ENCODE measurements at regions not wholly inside any gene's neighbourhood (a gene's known extent, or its start where the extent isn't known, plus 50 kb on each side); places are given as distances from the start of the nearest gene placed in this dataset.

DNA sequence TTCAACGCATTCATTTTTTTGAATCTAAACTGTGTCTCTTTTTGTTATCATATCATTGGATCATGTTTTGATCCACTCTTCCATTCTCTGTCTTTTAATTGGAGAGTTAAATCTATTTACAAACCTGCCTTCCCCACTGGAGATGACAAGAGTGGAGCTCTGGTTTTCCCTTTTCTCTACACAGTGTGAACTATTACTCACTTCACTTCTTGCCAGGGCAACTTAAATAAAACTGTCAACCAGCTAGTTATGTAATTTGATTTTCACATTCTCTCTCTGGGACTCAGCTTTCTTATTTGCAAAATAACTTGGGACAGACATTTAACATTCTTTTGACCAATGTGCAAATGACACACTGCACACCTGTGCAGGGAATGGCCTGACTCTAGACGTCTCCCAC, 230.8 kb upstream of the CST7 start:
- no peak for DNase-seq

DNA sequence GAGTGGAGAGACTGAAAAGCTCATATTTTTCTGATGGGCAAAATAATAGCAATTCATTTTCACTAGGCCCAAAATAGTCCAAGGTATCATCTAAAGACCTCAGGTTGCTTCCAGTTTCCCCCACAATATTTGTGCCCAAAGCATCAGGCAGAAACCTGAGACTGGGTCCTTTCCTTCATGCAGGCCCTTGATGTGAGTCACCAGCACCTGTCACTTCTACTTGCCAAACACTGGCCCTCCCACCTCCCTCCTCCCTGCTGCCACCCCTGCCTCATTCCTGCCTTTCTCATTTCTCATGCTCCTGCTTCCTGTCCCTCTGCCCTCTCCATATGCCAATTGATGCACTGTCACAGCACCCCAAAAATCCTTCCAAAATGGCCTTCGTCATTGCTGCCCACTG, 230.4 kb upstream of the CST7 start:
- no peak for DNase-seq

DNA sequence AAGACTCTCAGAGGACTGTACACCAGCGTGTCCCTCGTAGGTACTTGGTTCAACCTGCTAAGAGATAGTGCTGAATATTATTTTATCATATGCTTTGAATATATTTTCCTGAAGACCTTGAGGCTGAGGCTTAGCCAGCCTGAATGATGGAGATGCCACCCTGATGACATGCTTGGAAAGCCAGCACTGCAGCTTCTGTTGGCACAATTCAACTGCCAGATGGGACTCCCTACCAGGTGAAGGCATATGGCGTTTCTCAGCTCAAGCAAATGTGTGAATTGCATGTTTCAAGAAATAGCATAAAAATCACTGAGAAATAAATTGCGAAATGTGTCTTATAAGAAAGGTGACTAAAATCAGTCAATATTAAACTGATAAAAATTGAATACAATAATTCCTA, 228.1 kb upstream of the CST7 start:
- DNase-seq: no peak

DNA sequence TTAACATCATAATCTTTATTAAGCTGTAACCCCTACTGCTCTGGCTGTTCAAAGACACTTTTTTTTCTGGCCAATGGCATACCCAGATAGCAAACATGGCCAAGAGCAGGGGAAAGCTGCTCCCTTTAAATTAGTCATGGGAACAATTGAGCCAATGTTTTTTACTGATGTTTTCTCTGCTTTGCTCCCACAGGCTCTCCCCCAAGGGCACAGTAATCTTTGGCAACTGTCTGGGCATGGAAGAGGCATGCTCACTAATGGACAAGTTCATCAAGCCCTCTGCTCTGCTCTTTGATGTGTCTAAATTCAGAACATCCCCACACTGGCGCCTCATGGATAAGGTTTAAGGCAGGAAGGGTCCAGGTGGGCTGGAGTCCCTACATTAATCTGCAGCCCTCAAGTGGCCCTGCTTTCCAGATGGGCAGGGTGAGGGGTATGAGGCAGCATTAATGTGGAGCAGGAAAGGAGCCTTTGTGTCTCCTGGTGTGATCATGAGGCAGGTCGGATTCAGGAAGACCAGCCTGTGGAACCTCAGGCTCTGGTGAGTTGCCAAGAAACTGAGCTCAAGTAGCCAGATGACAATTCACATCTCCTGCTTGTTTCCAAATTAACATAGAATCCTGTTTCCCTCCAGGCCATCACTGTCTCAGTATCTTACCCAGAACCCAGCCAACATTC, 227.0 kb upstream of the CST7 start:
- no peak for DNase-seq

DNA sequence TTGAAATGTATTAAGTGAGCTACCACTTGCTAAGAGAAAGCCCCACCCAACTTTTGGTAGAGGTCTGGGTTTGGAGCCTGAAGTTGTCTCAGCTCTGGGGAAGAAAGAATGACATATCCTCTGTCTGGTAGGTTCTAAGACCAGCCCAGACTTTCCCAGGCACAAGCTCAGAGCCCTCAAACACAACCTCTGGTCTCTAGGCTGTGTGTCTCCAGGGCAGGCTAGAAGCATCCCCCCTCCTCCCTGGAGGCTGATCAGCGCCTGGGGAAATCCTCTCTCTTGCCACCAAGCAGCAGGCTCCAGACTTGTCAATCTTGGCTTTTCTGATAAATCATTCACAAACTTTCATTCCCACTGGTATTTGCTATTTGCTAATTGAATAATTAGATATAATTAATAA, 226.5 kb upstream of the CST7 start:
- DNase-seq: no peak

DNA sequence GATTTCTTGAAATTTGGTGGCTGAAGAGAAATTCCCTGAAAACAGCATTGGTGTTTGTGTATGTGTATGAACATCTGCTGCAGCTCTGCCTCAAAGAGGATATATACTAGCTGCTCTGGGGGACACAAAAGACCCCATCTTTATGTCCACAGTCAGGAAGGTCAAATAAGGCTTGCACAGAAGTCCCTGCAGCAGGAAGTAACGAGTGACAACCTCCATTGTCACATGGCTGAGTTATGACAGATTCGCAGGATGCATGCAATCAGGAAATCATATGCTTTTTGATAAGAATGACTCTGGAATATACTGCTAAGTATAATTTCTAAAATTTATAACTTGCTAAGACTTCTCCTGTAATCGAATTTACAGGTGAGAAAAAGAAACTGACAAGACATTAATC, 225.9 kb upstream of the CST7 start:
- DNase-seq: no peak

DNA sequence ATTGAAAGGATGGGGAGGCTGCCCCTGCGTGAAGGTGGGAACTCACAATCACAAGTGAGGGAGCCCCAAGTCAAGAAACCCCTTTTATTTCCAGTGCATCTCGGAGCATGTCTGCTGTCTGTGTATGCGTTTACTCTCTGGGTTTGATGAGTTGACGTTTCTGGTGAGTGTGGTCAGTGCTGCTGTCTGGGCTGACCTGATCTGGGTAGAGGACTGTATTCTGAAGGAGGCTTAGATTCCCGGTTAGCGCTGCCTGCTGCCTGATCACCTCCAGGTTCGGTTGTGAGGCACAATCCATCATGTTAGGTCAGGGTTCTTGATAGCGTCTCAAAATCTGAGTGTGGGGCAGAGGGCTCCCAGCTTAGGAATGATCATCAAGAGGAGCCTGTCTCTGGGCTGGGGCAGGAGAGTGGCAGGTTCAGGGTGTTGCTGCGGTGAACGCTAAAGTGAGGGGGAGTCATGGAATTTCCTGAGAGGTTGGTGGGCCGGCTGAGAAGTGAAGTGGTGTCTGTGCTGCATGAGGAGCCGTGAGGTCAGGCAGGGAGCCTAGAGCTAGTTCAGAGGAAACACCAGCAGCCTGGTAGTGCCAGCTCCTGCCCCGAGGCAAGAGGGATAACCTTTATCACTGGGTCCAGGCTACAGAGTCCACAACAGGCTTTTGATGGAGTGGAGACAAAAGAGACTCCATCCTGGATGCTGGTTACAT, 225.3 kb upstream of the CST7 start:
- no peak for DNase-seq

DNA sequence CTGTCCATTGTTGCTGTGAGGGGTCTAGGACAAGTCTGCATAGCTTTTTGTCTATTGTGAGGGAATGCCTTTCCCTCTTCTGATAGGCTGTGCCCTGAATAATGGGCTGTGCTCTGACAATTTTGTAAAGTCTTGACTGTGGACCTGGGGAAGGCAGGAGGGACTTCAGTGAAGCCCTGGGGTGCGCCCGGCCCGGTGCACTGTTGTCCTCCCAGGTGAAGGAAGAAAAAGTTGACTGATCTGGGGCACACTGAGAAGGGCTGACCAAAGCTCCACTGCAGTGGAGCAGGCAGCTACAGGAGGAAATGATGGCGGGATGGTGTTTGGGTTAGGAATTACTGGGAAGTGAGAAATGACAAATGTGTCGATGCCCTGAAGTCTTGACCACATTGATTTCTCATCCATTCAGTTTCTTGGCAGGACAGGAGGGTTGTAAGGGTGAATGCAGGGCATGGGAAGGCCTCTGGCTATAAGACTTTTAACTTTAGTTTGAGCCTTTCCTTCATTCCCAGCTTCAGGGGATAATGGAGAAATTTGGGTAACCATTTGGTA, 224.0 kb upstream of the CST7 start:
- no peak for DNase-seq

DNA sequence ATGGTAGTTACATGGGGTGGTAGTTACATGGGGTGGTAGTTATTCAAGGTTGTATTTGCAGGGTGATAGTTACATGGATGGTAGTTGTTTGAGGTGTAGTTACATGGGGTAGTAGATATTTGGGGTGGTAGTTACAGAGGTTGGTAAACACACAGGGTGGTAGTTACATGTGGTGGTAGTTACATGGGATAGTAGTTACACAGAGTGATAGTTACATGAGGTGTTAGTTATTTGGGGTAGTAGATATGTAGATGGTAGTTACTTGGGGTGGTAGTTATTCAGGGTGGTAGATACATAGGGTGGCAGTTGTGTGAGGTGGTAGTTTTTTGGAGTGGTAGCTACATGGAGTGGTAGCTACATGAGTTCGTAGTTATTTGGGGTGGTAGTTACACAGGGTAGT, 221.3 kb upstream of the CST7 start:
- no peak for DNase-seq

DNA sequence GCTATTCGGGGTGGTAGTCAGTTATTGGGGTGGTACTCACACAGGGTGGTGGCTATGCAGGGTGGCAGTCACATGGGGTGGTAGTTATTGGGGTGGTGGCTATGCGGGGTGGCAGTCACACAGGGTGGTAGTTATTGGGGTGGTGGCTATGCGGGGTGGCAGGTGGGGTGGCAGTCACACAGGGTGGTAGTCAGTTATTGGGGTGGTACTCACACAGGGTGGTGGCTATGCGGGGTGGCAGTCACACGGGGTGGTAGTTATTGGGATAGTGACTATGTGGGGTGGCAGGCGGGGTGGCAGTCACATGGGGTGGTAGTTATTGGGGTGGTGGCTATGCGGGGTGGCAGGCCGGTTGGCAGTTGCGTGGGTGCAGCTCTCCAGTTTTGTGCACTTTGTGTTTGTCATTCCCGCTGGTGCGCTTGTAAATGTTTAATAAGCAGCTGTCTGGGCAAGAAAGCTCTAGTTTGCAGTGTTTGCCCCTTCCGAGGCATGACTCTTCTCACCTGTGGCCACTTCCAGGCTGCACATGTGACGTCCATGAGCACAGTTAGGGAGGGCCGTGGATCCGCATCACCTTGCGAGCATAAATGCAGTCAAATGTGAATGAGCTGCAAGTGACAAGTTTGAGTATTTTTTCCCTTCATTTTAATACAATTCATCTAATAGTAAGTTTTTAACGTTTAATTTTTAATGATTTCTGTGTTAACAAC, 219.0 kb upstream of the CST7 start:
- DNase-seq: no peak

DNA sequence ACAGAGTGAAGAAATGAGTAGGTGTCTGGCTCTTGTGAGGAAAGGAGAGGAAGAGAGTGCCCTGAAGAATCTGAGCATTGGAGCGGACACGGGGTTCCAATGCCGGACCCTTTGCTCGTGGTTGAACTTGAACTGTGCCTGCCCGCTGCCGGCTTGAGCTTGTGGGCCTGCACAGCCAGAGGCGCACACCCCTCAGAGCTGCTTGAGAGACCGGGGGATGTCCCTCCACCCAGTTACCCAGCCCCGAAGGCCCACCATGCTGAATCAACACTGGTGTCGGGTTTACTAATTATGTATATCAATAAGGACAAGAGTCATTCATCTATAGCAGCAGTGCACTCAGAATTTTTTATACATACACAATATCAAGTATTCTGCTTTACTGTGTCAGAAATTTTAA, 218.3 kb upstream of the CST7 start:
- DNase-seq: no peak

DNA sequence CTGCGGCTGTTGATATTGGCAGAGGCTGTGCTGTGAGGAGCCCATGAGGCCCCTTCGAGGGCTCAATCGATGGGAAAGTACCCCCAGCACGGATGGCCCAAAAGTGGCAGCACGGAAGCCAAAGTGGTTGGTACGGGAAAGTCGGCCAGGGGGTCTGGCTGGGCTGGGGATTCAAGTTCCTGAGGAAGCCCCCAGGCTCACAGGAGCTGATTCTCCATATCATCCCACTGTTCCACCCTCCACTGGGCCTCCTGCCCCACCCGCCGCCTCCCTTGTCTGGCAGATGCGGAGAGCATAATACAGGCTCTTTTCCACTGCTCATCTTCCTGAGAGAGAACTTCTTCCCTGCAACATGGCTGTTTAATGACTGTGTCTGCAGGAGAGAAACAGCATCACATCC, 217.8 kb upstream of the CST7 start:
- DNase-seq: no peak

DNA sequence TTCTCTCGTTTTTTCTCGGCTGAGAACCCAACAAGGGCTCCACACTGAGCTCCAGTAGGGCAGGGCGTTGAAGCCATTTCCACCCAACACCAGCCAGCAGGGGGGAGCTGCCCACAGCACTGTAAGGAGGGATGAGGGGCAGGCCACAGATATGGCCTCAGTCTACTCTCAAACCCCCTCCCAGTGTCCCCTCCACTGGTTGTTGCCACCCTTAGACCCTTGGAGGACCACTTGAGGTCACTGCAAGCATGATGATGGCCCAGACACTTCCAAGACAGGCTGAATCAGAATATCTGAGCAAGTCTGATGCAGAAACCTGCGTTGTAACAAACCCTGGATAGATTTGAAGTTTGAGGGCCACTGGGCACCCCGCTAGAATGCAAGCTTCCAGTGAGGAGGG, 217.0 kb upstream of the CST7 start:
- no peak for DNase-seq

DNA sequence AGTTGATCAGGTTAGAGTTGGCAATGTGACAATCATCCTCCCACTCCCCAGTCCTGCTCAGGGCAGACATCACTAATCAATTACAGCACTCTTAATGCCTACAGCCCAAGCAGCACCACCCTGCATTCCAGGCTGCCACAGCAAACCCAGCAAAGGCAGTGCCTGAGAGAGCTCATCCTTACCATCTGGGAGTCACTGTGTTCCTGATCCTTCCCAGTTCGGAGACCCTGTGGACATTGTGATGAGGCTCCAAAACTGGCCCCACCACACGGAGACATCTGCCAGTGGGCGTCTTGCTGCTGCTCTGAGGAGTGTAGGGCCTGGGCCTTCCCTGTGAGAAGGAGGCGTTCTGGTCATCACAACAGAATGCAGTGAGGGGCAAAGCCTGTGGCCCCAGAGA, 216.5 kb upstream of the CST7 start:
- DNase-seq: no peak

DNA sequence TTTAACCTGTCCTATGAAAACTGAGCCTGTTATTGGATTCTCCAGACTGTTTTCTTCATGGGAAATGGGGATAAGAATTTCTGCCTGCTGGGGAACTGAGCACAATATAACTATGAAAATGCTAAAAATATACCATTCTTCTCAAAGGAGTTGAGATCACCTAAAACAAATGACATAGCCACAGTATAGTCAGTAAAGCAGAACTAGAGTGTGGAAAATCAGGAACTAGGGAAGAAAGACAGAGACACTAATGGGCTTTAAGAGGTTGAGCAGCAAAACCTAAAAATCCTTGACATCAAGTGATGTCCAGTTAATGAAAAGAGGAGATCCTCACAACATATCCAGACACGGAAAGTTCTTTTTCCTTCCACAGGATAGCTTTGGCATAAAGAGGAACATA, 215.7 kb upstream of the CST7 start:
- DNase-seq: no peak

DNA sequence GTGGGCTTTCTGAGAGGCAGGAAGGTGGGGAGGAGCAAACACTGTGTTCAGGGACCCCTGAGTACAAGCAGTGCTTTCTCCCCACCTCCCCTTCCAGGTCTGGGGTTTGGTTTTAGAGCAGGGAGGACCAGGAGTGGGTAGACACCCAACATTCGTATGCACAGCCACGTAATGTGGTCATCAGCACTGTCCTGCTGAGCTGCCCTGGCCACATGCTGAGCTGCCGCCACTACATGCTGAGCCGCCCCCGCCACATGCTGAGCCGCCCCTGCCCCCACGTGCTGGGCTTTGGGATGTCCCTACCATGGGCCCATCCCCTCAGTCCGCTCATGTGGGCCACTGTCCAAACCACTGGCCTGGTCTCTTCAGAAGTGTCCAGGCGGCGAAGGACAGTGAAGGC, 214.9 kb upstream of the CST7 start:
- no peak for DNase-seq

DNA sequence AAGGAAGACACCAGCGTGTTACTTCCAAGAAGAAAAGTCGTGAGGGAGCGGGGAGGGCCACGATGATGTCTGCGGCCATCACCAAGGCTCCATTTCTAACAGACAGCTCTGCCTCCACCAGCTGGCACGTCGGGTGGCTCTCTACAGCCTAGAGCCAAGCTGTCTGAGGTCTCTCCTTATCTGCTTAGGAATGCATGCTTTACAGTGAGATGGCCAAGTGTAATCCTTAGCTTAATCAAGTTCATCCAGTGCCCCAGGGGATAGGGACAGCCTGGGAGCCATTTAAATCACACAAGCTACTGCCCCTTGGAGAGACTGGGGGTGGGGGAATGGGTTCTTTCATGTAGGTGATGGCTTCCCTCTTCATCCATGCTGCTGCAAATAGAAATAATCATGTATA, 213.8 kb upstream of the CST7 start:
- no peak for DNase-seq

DNA sequence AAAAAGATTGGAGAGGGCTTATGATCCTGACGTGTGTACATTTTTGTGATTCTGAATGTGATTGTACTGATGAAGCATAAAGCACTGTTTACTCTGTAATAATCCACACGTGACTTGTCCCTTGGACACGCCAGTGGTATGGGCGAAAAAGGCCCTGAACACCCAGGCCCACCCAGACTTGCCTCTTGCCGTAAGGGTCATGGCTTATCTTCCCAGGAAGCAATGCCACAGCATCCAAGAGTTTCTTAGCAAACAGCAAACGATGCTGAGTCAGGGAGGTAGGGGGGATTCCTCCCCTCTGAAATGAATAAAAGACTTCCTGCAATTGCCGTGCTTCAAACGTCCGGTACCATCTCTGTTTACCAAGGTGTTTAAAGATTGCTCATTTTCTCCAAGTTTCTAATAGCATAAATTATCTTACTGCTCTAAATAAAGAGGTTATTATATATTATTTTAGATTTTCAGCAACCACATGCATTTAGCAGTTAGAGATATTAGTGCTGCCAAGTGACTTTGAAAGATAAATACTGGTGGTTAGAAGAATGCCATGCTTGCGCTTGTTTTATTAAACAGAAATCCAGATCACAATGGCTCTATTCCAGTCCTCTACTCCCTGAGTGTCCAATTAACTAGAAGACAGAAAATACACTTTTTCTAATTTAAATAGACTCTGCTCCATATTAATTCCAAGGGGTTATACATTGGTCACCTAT, 212.8 kb upstream of the CST7 start:
- no peak for DNase-seq

DNA sequence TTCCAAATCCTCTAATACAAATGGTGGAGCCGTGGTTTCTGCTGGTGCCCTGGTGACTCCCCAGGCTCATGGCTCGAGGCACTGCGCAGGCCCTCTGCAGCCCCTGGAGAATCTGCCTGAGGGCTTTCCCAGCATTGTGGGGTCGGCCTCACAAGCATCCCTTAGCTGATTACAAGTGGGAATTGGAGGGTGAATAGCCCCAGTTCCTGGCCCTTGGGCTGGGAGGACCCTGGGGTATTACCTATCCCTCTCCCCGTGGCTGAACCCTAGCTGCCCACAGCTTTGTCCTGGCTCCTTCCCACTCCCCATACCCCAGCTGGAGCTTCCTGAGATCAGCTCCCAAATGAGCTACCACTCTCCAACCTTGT, 212.2 kb upstream of the CST7 start:
- DNase-seq: no peak

DNA sequence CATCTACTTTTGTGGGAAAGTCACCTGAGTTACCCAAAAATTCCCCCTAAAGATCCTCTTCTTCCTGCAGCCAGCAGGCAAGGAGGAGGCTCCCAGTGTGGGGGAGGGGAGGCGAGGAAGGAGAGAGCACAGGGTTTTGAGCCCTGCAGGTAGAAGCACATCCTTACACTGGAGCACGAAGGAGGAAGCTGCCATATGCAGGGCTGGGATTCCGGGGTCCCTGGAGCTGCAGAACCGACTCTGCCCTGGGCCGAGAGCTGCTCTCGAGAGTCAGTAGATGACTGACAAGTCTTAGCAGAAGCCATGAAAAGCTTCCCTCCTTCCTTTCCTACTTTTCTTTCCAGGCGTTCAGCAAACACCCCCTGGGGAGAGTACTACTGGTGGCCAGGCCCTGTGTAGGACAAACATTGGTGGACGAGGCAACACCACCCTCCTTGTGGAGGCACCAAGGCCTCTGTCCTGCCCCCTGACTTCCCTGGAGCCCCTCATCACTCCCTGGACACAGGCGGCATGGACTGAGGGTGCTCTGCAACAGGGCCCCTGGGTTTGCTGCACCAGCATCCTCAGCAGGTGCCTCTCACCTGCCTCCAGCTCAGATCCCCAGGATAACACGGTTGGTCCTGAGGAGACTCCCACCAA, 211.7 kb upstream of the CST7 start:
- DNase-seq: no peak

DNA sequence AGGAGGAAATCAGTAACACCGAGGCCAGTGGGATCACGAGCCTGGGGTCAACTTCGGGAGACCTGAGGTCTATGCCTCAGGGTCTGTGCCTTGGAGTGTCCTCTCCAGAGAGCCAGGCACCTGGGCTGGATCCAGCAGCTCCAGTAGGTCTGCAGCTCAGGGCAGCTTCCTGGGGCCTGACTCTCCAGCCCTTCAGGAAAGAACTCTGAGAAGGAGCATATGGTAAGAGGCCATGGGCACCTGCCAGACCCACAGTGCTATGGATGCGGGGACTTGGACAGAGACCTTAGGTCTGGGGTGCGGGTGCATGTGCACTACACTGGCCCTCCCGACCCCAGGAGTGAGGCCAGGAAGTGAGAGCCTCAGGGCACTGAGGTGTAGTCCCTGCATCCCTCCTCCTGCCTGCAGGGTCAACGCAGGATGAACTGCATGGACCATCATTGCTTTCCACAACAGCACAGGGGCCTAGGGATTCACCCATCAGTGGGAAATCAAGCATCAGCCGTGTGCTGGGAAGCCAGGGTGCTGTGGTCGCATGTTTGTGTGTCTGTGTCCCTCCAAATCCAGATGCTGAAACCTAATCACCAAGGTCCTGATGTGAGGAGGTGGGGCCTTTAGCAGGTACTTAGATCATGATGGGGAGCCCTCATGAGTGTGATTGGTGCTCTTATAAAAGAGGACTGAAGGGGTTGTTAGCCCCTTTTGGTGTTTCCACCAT, 210.9 kb upstream of the CST7 start:
- DNase-seq: no peak

DNA sequence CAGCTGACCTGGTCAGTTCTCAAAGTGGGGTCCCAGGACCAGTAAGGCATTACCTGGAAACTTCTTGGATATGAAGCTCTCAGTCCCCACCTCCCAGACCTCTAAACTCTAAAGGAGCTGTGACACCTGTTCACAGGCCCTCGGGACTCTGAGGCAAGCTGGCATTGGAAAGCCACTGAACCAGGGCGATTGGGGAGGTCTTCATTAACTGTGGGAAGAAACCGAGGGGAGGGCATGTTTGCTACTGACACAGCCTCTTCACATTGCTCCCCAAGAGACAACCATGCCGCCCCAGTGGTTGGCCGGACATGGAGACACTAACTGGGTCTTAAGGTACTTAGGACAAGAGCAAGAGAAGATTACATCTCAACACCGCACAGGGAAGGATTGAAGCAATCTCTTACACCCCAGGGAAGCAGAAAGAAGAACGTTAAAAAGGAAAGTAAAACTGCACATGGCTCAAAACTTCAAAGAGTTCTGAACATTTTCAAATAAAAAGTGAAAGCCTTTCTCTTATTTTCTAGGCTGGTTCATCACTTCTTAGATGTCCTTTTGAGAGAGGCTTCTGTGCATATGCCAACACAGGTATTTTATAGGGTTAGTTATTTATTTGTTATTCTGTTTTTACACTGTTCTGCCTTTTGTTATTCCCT, 210.0 kb upstream of the CST7 start:
- peak in 1 of 6 experiments; percentile 26 for DNase-seq
